ENCODE measurements at regions not wholly inside any gene's neighbourhood (a gene's known extent, or its start where the extent isn't known, plus 50 kb on each side); places are given as distances from the start of the nearest gene placed in this dataset.

DNA sequence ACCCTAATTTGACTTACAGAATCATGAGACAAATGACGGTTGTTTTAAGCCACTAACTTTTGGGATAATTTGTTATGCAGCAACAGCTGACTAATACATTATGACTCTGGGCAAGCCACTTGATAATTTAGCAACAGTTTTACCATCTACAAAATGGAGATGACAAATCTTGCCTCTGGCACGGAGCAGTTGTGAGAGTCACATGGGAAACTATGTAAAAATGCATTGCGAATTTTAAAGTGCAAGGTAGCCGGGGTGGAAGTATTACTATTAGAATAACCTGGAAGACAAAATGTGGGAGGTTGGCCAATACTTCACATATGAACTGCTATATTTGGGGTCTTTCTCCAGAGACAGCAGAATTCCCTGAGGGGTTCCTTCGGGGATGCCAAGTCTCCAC lies 328.7 kb downstream of the CTTN start:
- Histone ChIP-seq H3K4me1 (no peaks in the 10 kb centered on the region), H3K4me3 (no peak overlapping the region), H3K36me3 (no peaks in the 10 kb centered on the region), H3K9me3 (no peaks in the 10 kb centered on the region), H3K27ac (no peak overlapping the region), H3K27me3 (no peaks in the 10 kb centered on the region)
- TF ChIP-seq CTCF (IDR thresholded peaks at IDR 0.05) (no peak), POLR2A (IDR thresholded peaks at IDR 0.05) (no peak)
- no peak for DNase-seq

DNA sequence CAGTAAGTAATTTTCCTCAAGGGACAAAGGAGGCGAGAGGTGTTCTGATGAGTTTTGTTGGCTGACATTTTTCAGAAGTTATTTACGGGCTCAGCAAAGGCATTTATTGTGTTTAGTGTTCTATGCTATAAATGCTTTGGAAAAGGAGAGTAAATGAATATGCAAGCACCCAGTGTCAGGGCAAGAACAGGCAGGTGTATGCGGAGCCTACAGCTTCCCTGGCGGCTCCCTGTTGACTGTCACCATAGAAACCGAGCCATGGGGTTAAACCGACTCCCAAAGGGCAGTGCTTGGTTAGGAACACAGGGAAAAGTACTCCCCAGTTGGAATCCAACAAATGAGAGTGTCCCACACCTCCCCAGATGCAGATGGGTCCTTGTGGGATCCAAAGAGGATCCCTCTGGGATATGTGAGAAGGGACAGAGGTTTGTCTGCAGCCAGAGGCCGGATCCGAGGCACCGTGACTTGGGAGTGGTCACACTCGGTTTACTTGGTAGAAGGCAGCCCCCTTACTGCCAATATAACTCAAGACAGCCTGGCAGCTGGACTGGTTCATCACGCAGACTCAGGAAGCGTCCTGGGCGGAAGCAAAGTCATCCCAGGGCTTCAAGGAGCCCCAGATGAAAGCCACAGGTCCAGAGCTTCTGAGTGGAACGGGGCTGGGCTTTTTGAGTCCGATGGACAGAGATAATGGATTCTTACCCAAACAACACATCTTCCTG lies 329.7 kb downstream of the CTTN start:
- no peaks in the 10 kb centered on the region for H3K36me3 ChIP-seq
- no peak for DNase-seq
- no peak overlapping the region for H3K4me3 ChIP-seq

GRCh38 chr11:70729949-70730348 lies 331.6 kb downstream of the CTTN start:
- TF ChIP-seq CTCF (IDR thresholded peaks at IDR 0.05) (no peak), POLR2A (IDR thresholded peaks at IDR 0.05) (no peak)
- Histone ChIP-seq H3K36me3 (no peaks in the 10 kb centered on the region), H3K27me3 (no peaks in the 10 kb centered on the region), H3K4me3 (no peak overlapping the region), H3K9me3 (no peaks in the 10 kb centered on the region), H3K27ac (no peak overlapping the region), H3K4me1 (no peaks in the 10 kb centered on the region)
- DNase-seq = no peak

More for the DNA sequence above, 329.7 kb downstream of the CTTN start:
- TF ChIP-seq CTCF (IDR thresholded peaks at IDR 0.05) (no peak), POLR2A (IDR thresholded peaks at IDR 0.05) (no peak)
- no peaks in the 10 kb centered on the region for H3K27me3 ChIP-seq
- H3K27ac ChIP-seq = no peak overlapping the region
- H3K9me3 ChIP-seq = no peaks in the 10 kb centered on the region
- no peaks in the 10 kb centered on the region for H3K4me1 ChIP-seq

- Histone ChIP-seq H3K4me1 (no peaks in the 10 kb centered on the region), H3K27ac (no peak overlapping the region), H3K4me3 (no peak overlapping the region), H3K9me3 (no peaks in the 10 kb centered on the region), H3K36me3 (no peaks in the 10 kb centered on the region), H3K27me3 (no peaks in the 10 kb centered on the region)
- DNase-seq = no peak
- TF ChIP-seq POLR2A (IDR thresholded peaks at IDR 0.05) (no peak), CTCF (IDR thresholded peaks at IDR 0.05) (no peak)
Observed at GRCh38 chr11:70730411-70730810, 332.1 kb downstream of the CTTN start.

DNA sequence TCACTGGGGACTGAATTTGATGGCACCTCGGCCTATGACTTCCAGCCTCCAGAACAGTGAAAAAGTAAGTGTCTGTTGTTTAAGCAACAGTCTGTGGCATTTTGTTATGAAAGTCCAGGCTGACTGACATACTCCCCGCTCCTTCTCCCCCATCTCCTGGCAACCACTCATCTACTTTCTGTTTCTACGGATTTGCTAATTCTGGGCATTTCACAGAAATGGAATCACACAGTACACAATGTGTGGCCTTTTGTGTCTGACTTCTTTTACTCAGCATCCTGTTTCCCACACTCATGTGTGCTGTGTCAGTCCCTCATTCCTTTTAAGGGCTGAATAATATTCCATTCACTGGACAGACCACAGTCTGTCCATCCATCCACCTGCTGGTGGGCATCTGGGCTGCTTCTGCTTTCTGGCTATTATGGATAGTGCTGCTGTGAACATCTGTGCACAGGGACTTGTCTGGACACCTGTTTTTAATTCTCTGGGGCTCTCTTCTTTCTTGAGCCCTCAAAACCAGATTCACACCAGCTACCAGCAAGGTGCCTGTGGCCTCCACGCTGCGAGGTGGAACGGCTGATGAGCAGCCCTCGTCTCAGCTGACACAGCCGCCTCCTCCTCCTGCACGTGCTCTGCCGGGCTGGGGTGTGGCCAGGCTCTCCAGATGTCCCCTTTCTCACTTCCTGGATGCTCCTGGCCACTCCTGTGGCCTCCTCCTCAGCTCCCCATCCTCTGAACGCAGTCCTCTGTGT lies 333.1 kb downstream of the CTTN start:
- no peak for TF ChIP-seq CTCF (IDR thresholded peaks at IDR 0.05)
- no peak for TF ChIP-seq POLR2A (IDR thresholded peaks at IDR 0.05)
- no peaks in the 10 kb centered on the region for H3K27me3 ChIP-seq

More for the DNA sequence above, 333.1 kb downstream of the CTTN start:
- Histone ChIP-seq H3K36me3 (no peaks in the 10 kb centered on the region), H3K4me3 (no peak overlapping the region), H3K4me1 (no peaks in the 10 kb centered on the region), H3K27ac (no peak overlapping the region), H3K9me3 (no peaks in the 10 kb centered on the region)
- DNase-seq = no peak
